NOMO-1 (cell line): ENCODE measurements at regions not wholly inside any gene's neighbourhood (a gene's known extent, or its start where the extent isn't known, plus 50 kb on each side); places are given as distances from the start of the nearest gene placed in this dataset.
"Not testable (repeated sequence)": the region's sequence is repeated elsewhere in the genome, so short reads cannot be mapped to it uniquely, and the experiment has no call there.

ENCODE experiments used
- DNase-seq, 2 experiments: peaks; one replicate each; lab custom pipeline; 2025; ENCODE audit not compliant: unreplicated experiment in 2 of 2; lab: John Stamatoyannopoulos, UW

- no peak for DNase-seq
These were observed 52.5 kb upstream of the WDFY3 start for GRCh38 chr4:85018983-85019382.

- DNase-seq = no peak
These were observed 52.9 kb upstream of the WDFY3 start for GRCh38 chr4:85019411-85019810.

GRCh38 chr4:85024671-85025070 is 58.2 kb upstream of the WDFY3 start:
- DNase-seq = no peak

GRCh38 chr4:85028910-85029309 is 62.4 kb upstream of the WDFY3 start:
- DNase-seq = no peak

GRCh38 chr4:85029453-85029852 is 63.0 kb upstream of the WDFY3 start:
- DNase-seq = no peak

- no peak for DNase-seq
These were observed 63.7 kb upstream of the WDFY3 start for GRCh38 chr4:85030156-85030555.

GRCh38 chr4:85033838-85034237 is 67.3 kb upstream of the WDFY3 start:
- not testable (repeated sequence) for DNase-seq

GRCh38 chr4:85039526-85039925 is 73.0 kb upstream of the WDFY3 start:
- peak in 1 of 2 experiments; percentile 8 for DNase-seq

GRCh38 chr4:85043812-85044496 is 77.5 kb upstream of the WDFY3 start:
- DNase-seq = not testable (repeated sequence)

GRCh38 chr4:85050736-85051135 is 84.2 kb upstream of the WDFY3 start:
- no peak for DNase-seq

GRCh38 chr4:85051526-85051925 is 85.0 kb upstream of the WDFY3 start:
- no peak for DNase-seq

GRCh38 chr4:85054925-85055324 is 88.4 kb upstream of the WDFY3 start:
- DNase-seq = not testable (repeated sequence)

GRCh38 chr4:85058551-85058950 is 92.1 kb upstream of the WDFY3 start:
- no peak for DNase-seq

- DNase-seq = no peak
These were observed 95.5 kb upstream of the WDFY3 start for GRCh38 chr4:85061974-85062373.

GRCh38 chr4:85062466-85062865 is 96.0 kb upstream of the WDFY3 start:
- no peak for DNase-seq

- no peak for DNase-seq
These were observed 100.9 kb upstream of the WDFY3 start for GRCh38 chr4:85067342-85067741.

GRCh38 chr4:85078016-85078415 is 111.5 kb upstream of the WDFY3 start:
- no peak for DNase-seq

GRCh38 chr4:85081196-85081595 is 114.7 kb upstream of the WDFY3 start:
- no peak for DNase-seq

- DNase-seq = peak; percentile 23 to 24
These were observed 118.0 kb upstream of the WDFY3 start for GRCh38 chr4:85084371-85085094.

- no peak for DNase-seq
These were observed 120.2 kb upstream of the WDFY3 start for GRCh38 chr4:85086721-85087120.

- DNase-seq = no peak
These were observed 126.0 kb upstream of the WDFY3 start for GRCh38 chr4:85092536-85092935.

GRCh38 chr4:85092943-85093342 is 126.5 kb upstream of the WDFY3 start:
- no peak for DNase-seq
